ENCODE measurements at regions not wholly inside any gene's neighbourhood (a gene's known extent, or its start where the extent isn't known, plus 50 kb on each side); places are given as distances from the start of the nearest gene placed in this dataset.

DNA sequence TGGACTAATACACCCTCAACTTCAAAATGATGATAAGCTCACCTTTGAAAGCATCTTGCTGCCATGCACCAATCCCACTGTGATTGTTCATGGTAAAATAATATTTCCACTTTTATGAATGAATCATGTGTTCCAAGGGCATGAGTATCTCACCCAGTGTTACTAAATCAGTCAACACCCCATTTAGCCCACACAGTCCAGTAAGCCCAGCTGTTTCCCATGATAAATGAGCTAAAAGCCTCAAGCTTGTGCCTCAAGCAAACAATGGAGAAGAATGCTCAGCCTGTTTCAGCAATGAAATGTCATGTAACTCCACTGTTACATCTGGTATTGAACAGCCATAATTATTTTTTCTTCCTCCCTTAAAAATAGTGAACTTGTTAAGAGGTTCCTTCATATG lies 442.5 kb downstream of the XPNPEP1 start:
- DNase-seq: no peak

DNA sequence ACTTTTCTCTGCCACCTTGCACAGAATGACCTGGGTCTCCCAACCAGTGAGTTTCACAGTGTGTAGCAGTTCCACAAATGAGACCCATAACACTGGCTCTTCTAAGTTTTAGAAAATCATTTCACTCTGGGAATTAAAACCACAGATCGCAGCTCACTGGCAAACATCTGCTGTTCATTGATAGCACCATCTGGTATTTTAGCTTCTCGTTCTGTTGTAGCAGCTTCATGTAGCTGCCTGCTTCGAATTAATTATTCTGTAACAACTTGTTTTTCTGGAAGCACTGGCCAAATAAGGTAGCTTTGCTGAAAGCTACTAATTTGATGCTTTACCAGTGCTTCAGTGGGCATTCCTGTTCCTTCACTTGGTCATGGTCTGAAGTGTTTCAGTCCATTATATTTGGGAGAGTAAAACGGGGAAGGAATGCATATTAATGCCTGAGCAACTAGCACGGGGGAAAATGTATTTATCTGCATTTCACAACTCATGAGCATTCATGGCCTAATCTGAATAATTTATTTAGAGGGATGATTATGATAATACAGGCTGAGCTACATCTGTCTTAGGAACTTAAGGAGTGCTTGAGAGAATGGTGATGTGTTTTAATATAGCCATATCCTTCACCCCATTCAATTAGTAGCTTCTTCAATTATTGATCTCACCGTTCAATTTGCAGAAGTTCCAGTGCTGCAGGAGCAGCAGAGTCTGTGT lies 447.4 kb downstream of the XPNPEP1 start:
- no peak for DNase-seq

DNA sequence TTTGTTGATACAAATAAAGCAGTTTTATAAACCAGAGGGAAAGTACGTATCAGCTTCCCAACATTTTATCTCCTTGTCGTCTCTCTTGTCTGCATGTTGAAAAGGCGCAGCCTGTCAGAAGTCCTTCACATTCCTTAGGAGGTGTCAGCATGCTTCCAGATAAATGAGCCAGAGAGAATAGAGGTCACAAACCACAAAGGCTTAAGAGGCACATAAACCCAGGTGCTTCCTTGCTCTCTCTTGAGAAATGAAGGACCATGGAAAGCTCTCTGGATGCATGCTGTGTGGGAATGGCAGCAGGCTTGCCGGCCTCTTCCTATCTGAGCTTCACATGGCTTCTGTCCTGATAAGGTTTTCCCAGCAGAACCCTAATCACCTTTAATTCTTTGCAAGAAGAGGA lies 448.5 kb downstream of the XPNPEP1 start:
- DNase-seq: peak in 1 of 2 donors; percentile 2

DNA sequence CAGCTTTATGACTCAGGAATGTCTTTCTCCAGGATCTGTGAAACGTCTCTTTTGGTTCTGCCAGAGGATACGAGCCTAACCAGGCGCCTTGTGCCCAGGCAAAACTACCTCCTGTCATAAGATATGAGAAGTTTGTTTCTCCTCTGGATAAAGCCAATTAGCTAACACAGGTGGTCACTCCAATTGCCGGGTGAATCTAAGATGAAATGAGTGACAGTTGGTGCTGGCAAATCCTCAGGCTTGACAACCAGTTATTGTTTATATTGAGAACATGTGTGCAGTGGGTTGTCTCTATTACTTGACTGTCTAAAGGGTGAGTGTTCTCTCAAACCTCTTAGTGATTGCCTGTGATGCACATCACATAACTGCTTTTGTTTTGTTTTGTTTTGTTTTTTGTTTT lies 449.1 kb downstream of the XPNPEP1 start:
- DNase-seq: no peak

DNA sequence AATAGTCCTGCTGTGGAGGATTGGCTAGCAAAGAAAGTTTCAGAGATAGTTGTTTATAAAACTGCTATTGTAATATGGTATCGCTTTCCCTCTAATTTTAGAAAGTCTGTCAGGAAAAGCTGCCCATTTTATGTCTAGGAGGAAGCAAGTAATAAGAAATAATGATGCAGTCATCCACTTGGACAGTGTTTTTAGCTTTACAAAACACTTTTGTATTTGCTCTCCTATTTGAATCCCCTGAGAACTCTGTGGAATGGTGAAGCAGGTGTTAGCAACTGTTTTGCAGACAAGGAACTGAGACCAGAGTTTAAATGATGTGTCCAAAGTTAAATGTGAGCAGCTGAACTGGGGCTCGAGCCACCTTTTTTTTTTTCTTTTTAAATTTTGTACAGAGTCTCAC lies 455.8 kb downstream of the XPNPEP1 start:
- no peak for DNase-seq

DNA sequence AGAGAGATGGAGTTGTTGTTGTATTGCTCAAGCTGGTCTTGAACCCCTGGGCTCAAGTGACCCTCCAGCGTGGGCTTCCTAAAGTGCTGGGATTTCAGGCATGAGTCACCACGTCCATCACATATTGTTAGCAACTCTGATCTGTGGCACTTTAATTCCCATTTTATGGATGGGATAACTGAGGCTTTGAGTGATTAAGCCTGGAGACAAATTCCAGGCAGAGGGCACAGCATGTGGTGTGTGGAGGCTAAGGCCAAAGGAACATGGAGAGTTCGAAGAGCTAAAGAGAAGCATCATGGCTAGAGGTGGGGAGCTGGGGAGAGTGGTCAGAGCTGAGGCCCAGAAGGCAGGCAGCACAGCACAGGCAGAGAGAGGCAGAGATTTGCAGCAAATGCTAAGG lies 458.4 kb downstream of the XPNPEP1 start:
- no peak for DNase-seq

DNA sequence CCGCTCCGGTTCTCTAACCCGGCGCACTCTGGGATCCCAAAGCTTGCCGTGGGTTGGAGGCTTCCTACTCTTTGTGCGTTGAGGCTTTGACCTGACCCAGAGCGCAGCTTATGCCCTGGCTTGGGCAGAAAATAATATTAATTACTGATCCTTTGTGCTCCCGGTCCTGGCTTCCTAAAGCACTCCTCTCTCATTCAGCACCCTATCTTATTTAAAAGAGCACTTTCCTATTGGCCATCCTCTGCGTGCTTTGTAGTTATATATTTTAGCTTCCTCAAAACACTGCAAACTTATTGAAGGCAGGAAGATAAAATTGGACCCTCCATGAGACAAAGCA lies 466.0 kb downstream of the XPNPEP1 start:
- DNase-seq: no peak

DNA sequence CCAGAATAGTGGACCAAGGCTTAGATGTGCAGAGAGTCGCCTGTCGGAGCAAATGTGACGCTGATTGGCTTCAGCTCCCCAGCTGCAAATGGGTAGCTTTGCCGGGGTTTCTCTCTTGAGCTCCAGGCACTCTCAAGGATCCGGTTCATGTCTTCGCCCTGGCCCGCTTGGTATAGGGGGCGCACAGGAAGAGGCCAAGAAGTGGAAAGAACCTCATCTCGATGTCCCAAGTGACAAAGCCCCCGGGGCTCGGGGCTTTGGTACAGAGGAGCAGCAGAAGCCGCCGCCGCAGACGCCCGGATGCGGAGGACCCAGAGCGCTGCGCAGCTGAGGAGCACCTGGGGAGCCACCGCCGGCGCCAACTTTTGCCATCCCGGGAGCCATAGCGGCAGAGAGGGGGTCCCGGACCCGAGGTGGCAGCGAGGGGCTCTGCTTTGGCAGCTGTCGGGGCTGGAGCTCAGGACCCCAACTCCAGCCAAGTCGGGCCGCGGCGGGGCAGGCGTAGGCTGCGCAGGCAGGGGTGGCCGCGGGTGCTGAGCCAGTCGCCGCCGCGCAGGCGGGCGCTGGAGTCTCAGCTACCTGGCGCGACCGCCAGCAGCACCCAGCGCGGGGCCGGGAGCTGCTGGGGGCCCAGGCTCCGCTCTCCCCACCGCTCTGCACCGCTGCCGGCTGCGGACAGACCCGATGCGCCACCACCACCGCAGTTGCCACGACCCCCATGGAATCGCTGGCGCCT lies 466.6 kb downstream of the XPNPEP1 start:
- no peak for DNase-seq

DNA sequence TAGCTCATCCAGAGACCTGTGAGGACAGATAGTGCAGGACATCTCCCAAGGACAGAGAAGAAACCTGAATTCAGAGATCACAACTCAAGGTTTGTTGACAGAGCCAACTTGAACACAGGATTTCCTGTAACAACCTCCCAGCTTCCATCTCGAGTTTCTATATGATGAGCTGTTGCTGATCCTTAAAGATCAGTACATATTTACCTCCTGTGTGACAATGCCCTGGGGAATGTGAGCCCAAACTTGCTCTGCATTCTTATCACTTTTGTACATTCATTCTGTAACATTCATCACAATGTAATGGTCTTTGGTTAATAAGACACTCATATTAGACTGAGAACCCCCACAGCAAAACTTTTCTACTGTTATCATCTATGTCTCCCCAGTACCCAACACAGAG lies 468.6 kb downstream of the XPNPEP1 start:
- no peak for DNase-seq

DNA sequence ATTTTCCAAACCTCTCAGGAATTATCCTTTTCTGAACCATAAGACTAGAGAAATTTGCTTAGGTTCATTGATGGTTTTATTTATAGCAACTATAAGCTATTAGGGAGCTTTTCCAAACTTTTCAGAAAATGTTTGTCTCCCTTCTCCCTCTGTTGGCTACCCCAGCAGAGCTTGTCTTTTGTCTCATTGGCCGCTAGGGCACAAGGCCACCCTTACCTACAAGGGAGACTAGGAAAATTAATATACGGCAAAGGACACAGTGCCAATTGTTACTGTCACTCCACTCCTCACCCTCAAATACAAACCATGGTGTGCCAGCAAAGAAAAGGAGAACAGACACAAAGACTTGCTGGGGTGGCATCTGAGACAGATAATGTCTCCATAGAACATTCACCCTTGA lies 471.4 kb downstream of the XPNPEP1 start:
- no peak for DNase-seq

DNA sequence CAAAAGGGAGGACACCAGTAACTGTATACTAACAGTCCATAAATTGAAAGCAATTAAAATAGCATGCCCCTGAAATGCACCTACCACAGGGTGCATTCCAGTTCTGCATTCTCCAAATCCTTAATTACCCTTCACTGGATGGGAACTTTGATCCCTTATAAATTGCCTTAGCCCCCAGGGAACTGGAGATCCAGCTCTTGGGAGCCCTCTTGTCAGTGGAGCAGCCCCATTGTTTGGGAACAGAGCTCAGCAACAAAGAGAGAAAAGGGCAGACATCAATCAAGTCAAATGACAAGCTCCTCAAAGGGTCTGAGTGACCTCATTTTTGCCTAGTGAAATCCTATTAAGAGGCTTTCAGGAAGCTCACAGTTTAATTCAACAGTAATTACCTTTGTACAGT lies 472.6 kb downstream of the XPNPEP1 start:
- DNase-seq: no peak

DNA sequence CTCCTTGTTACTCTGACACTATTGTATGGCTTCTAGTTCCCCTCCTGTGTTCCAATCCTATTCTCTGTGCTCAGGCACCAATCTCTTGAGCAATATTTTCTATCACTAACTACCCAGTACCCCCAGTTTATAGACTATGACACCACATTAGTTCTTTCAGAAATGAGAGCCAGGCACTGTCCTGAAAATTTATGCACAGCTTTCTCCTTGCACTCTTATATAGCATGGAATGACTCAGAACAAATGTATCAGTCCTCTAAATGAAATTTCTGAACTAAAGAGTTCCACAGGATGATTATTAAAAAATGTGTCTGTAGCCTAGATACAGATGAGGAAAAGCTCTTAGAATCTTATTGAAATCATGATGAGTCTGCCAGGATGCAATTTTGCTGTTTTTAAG lies 489.9 kb downstream of the XPNPEP1 start:
- DNase-seq: no peak

DNA sequence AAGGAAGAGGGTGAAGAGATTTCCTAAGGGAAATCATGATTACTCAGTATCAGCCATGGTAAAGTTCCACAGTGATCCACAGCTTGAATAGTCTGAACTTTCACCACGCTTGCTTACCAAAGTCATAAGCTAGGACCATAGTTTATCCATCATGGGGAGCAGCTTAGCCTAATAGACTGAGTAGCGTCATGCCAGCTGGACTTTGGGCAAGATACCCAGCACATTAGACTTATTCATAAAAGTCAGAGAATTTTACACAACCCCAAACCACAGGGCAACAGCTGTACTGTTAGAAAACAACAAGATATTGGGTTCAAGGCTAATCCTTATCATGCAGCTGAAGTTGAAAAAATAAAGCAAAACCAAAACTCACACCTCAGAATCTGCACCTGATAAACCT lies 491.0 kb downstream of the XPNPEP1 start:
- no peak for DNase-seq

DNA sequence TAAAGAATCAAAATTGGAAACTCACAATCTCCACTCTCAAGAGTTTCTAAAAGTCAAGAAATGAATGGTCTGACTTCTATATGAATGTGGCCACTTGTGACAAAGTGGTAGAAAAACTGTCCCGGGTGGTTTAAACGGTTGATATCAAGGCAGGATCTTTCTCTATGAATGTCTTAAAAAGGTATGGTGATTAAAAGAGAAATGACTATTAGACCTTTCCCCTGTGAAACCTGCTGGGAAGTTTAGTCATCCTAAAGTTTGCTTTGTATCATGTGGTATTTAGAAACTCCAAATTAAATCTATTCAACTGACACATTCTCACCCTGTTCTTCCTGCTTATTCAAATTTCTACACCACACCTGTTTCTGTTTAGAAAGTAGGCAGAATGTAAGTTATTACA lies 492.5 kb downstream of the XPNPEP1 start:
- no peak for DNase-seq

DNA sequence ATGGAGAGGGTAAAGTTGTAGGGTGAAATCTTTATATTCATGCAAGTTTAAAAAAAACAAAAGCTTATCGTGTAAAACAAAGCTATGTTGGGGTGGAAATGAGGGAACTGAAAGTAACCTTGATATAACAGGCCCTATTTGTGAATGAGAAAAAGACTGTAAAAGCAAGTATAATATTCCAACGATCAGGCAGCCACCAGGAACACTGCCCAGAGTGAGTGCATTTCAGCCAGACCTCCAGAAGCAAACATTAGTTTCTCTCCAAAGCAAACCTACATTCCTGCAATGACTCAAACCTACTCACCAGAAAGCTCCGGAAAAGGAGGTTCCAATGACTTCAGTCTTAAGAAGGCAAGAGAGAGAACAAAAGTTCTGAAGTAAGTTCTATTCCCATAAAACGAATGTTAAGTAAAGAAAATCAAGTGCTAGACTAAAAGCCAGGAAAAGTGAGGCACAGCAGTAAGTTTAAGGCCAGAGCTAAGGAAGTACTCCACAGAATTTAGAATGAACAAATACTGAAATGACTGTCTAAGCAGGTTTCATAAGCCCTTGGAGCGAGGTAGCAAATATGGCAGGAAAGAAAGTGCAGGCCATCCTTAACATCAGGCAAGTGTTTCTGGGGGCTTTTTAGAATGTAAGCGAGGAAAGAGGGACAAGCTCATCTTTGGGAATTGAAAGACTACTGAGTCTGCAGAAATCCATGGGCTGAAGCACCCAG lies 493.1 kb downstream of the XPNPEP1 start:
- DNase-seq: no peak

DNA sequence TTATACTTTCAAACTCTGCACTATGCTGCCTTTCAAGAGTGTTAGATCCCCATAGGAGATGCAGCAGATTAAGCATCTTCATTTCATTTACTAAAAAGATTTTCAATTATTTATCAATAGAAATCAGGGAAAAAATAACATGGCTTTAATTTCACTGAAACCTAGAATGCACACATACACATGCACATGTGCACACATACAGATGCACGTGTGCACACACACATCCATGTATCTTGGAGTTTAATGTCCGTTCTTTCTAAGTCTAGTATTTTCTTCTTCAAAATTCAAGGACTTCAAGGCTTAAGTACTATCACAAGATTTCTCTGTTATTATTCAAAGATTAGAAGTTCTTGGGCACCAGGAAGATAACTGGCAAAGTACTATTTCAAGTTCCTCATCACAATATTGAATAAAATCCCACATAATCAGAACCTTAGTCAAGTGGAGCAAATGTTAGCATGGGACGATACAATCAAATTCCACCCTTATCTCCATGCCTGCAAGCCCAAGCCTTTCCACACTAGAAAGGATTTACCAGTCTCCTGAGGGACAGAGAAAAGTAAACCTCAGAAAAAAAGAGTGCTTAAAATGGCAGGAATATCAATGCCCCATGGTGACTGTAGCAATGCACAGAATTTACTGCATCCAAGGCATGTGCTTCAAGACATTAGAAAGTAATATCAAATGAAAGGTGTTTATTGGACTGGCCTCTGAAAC lies 494.4 kb downstream of the XPNPEP1 start:
- no peak for DNase-seq

DNA sequence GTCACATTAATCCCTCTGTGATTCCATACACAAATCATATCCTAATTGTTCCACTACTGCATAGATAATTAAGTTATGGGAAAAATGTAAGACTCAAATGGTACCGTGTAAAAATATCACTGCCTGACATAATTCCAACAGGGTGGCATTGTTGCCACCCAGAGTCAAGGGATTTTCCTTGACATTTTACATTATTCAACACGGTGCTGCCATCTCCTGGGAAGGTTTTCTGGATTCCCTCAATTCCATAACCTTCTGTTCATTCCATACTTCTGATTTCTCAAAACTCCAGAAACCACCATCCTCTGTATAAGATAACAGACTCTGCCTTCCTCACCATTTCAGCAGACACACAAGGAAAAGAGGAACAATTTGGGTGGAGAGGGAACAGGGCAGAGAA lies 495.9 kb downstream of the XPNPEP1 start:
- DNase-seq: no peak

DNA sequence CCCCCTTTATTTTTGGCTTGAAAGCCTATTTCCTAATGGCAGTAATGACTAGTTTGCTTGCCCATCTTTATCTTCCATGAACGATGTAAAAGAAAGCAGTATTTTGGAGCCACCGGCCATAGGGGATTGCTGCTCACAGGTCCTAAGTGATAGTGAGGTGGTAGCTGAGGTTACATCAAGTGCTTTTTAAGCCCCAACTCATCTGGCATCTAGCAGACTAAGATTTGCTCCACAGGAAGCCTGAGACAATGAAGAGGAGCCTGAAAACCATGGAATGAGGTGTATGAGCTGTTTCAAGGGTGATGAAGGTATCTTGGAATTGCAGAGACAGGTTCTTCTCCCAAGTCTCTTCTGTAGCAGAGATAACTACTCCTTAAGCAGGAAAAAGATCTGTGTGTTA lies 496.3 kb downstream of the XPNPEP1 start:
- DNase-seq: no peak

DNA sequence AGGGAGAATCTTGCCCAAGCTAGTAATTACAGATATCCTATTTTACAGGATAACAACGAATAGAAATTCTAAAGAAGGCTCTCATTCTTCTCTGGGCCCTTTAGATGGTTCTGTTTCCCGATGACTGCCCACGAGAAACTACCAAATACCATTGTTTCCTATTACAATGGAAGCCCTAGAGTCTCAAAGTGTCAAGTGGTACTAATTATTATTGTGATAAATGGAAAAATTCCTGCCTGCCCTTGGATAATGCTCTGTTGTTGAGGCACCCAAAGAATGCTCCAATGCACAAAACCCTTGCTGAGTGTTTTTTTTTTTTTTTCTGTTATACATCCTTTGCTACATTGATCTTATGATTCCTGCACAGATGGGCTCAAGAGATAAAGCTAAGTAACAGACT lies 504.5 kb downstream of the XPNPEP1 start:
- no peak for DNase-seq

DNA sequence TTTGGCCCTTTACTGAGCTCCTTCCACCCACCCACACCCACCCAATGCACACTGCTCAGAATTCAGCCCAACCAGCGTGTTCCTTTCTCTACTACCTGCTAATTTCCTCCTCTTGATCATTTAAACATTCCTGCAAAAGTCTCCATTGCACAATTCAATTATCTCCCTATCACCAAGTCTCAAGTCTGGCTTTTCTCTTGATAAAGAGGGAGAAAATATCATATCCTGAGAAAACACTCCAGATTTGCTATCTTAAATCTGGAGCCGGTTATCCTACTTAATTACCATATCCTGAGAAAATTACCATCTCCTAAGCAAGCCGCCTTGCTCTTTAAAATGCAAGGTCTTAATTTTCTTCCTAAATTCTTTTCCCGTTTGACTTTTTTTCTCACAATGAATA lies 505.5 kb downstream of the XPNPEP1 start:
- DNase-seq: no peak

DNA sequence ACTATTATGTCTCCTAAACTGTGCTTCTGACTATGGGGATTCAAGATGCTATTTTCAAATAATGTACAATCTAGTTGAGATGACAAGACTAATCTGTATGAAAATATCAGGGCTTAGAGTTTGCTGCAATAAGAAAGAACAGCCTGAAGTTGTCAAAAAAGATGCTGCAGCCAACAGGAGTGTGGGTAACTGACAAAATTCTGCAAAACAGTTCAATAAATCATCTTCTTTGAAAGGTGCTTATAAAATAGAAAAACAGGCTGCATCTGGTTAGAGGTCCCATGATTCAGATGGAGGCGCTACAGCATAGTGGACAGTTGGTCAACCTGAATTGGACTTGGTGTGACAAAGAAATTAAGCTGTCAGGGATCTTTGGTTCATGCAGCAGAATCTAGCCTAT lies 511.0 kb downstream of the XPNPEP1 start:
- no peak for DNase-seq

DNA sequence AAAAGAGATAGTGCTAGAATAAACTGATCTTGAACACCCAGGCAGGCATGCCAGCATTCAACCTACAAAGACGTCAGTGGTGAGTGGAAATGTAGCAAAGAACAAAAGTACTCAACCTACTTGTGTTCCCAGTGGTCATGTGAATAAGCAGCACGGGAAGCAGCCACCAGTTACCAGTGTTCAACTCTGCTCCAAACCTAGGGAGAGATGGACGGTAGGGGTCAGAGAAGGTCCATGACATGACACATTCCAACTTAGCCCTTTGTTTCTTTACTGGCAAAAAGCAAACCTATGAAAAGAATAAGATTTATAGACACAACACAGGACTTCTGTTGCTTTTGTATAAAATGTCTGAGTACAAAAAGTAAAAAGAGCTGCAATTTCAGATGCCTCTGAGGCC lies 511.4 kb downstream of the XPNPEP1 start:
- no peak for DNase-seq

DNA sequence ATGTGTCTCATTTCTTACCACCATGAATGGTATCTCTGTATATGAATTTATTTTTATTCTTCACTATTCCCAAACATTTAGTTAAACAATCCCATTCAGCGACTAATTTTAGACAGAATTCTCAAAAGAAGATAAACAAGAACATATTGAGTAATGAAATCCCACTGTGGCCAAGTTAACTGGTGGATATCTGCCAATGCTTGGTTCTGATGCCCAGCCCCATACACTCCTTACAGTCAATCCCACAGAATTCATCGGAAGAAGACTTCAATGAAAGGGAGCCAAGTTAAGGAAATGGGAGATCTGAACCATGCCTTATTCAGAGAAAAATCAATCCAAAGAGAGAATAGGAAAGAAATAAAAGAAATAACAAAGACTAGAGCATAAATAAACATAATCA lies 518.0 kb downstream of the XPNPEP1 start:
- DNase-seq: no peak
